GM23338 (cell line): ENCODE measurements at regions not wholly inside any gene's neighbourhood (a gene's known extent, or its start where the extent isn't known, plus 50 kb on each side); places are given as distances from the start of the nearest gene placed in this dataset.

ENCODE experiments used
- CTCF ChIP-seq, 2 experiments: fragments of 200-600 bp in 1 of 2; sonication (generic) in 1 of 2; conservative IDR thresholded peaks; 2 replicates each; pipeline versions ENCODE4 v1.5.1 to v1.6.1; 2016 to 2017; ENCODE audit warnings: antibody characterized with exemption in 2 of 2, low read depth in 2 of 2, mild to moderate bottlenecking in 2 of 2, moderate library complexity in 1 of 2
- EZH2 ChIP-seq: fragments of 200-600 bp; sonication (generic); IDR thresholded peaks from one replicate; pipeline ENCODE4 v1.8.0; 2017; ENCODE audit warnings: antibody characterized with exemption, mild to moderate bottlenecking, low read depth; ENCODE audit not compliant: unreplicated experiment
- EZH2phosphoT487 ChIP-seq: fragments of 200-600 bp; sonication (generic); IDR thresholded peaks from one replicate; pipeline ENCODE4 v1.8.1; 2018; ENCODE audit warnings: antibody characterized with exemption; ENCODE audit not compliant: unreplicated experiment
- REST ChIP-seq: IDR thresholded peaks from one replicate; pipeline ENCODE4 v1.6.1; 2018; ENCODE audit warnings: antibody characterized with exemption; ENCODE audit not compliant: unreplicated experiment
- ZNF114 ChIP-seq: fragments of 250-450 bp; sonication (Bioruptor Pico); IDR thresholded peaks from 2 replicates; pipeline ENCODE4 v1.5.0; 2020; ENCODE audit warnings: mild to moderate bottlenecking, moderate library complexity

GRCh38 chr2:65845442-65846182 lies 413.2 kb upstream of the SPRED2 start:
- no peak for TF ChIP-seq REST
- TF ChIP-seq CTCF (conservative IDR thresholded peaks at IDR 0.05; ENCODE audit: low read depth in 2 of 2) = no peak
- TF ChIP-seq ZNF114 (CRISPR knock-in tag) = no peak
- no peak for TF ChIP-seq EZH2phosphoT487
- TF ChIP-seq EZH2 = no peak
